Right lobe of liver (tissue), 6 donors: ENCODE measurements at regions not wholly inside any gene's neighbourhood (a gene's known extent, or its start where the extent isn't known, plus 50 kb on each side); places are given as distances from the start of the nearest gene placed in this dataset.

ENCODE experiments used
- ATAC-seq, 4 donors: fragments of 200-7000 bp; cut with Tn5 transposase; one replicate each; pipeline ENCODE4 v1.9.1; 2020; ENCODE audit warnings: mild to moderate bottlenecking in 4 of 4, moderate library complexity in 4 of 4
- DNase-seq, 3 donors: peaks; one replicate each; pipeline ENCODE4 v3.0.0-alpha.2; 2020
- H3K27ac ChIP-seq, 3 donors: fragments of 200-600 bp; one replicate each; pipeline ENCODE4 v1.8.0; 2022
- H3K27me3 ChIP-seq, 2 donors: fragments of 200-600 bp; one replicate each; pipeline ENCODE4 v1.8.0; 2022
- H3K36me3 ChIP-seq, 4 donors: fragments of 200-600 bp; sonication (generic) in 1 of 4; one replicate each; pipeline versions ENCODE4 v1.5.1 to v1.8.0; 2017 to 2022; ENCODE audit warnings: control low read depth in 1 of 4
- H3K4me1 ChIP-seq, 4 donors: fragments of 200-600 bp; sonication (generic) in 1 of 4; one replicate each; pipeline versions ENCODE4 v1.5.1 to v1.8.0; 2017 to 2022; ENCODE audit warnings: control low read depth in 1 of 4
- H3K4me3 ChIP-seq, 3 donors: fragments of 200-600 bp; one replicate each; pipeline ENCODE4 v1.8.0; 2022
- H3K9me3 ChIP-seq, 4 donors: fragments of 200-600 bp; sonication (generic) in 1 of 4; one replicate each; pipeline versions ENCODE4 v1.5.1 to v1.8.0; 2017 to 2022; ENCODE audit warnings: control low read depth in 1 of 4
- POLR2A ChIP-seq: fragments of 450-650 bp; IDR thresholded peaks from one replicate; pipeline ENCODE4 v1.6.1; 2017; ENCODE audit warnings: antibody characterized with exemption, mild to moderate bottlenecking
- WGBS: methylation state at CpG from one replicate; pipeline ENCODE4 v1.1.6; 2018; ENCODE audit warnings: low coverage, low lambda C conversion rate; ENCODE audit not compliant: insufficient coverage; ENCODE audit errors: missing lambda C conversion rate; 5-methylcytosine and 5-hydroxymethylcytosine counted together
- intact Hi-C, 2 donors: fragments of 100-400 bp; cut with DNase I; formaldehyde crosslinking; loops; one replicate each; pipeline versions ENCODE4 v1.11.2 to v1.14.1; 2022
- TF ChIP-seq, protein P1 (sequence below), 4 donors: fragments of 200-600 bp in 3 of 4; fragments of 450-650 bp in 1 of 4; IDR thresholded peaks; one replicate each; pipeline versions ENCODE4 v1.5.1 to v1.8.0; 2016 to 2022; ENCODE audit warnings: antibody characterized with exemption in 4 of 4, mild to moderate bottlenecking in 2 of 4
- donor health status: DM: no; HTN: yes; CAD: no.
- donor health status: DM: no; HTN: no; CAD: no.
- donor health status: DM: no; HTN: no; CAD: no.
- donor health status: DM: no; HTN: yes; CAD: no.
- donor health status: DM: no; HTN: yes; CAD: no.

DNA sequence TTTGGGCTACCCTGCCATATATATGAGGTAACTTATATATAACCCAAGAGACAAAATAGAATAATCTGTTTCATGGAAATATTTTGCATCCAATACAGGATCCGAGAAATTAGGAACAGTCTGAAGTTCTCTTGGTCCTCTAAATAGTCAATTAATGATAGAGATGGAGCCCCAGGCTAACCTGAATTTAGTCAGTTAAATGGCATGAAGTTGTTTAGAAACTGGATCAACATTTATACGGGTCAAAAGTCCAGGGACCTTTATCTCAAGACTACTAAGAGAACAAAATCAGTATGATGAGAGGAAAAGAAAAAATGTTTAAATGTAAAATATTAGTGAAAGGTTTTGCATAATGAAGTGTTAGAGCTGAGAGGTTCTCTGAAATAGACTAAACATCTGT, 303.3 kb upstream of the ACTBL2 start:
- no peaks in the 10 kb centered on the region for H3K9me3 ChIP-seq
- H3K4me3 ChIP-seq = no peak overlapping the region
- TF ChIP-seq, protein P1, sequence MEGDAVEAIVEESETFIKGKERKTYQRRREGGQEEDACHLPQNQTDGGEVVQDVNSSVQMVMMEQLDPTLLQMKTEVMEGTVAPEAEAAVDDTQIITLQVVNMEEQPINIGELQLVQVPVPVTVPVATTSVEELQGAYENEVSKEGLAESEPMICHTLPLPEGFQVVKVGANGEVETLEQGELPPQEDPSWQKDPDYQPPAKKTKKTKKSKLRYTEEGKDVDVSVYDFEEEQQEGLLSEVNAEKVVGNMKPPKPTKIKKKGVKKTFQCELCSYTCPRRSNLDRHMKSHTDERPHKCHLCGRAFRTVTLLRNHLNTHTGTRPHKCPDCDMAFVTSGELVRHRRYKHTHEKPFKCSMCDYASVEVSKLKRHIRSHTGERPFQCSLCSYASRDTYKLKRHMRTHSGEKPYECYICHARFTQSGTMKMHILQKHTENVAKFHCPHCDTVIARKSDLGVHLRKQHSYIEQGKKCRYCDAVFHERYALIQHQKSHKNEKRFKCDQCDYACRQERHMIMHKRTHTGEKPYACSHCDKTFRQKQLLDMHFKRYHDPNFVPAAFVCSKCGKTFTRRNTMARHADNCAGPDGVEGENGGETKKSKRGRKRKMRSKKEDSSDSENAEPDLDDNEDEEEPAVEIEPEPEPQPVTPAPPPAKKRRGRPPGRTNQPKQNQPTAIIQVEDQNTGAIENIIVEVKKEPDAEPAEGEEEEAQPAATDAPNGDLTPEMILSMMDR (IDR thresholded peaks at IDR 0.05) = no peak
- no peak for TF ChIP-seq POLR2A
- H3K4me1 ChIP-seq = no peaks in the 10 kb centered on the region
- no peak overlapping the region for H3K27ac ChIP-seq
- 60% methylated on average over 2 of the region's 2 CpGs for WGBS
- DNase-seq (no peak), ATAC-seq (no peak)
- no peaks in the 10 kb centered on the region for H3K27me3 ChIP-seq
- H3K36me3 ChIP-seq = no peaks in the 10 kb centered on the region
- intact Hi-C loops = loop anchor here in 1 of 2 donors (10.0 kb wide), 1 partner anchor 669 kb away; no protein-coding TSS in a partner anchor

- H3K4me1 ChIP-seq = no peaks in the 10 kb centered on the region
- no peak overlapping the region for H3K27ac ChIP-seq
- no peak for TF ChIP-seq POLR2A
- TF ChIP-seq, protein P1 (IDR thresholded peaks at IDR 0.05) = no peak
- intact Hi-C loops = loop anchor here in 1 of 2 donors (10.0 kb wide), 1 partner anchor 671 kb away; no protein-coding TSS in a partner anchor
- H3K36me3 ChIP-seq = no peaks in the 10 kb centered on the region
- H3K9me3 ChIP-seq = no peaks in the 10 kb centered on the region
- no peaks in the 10 kb centered on the region for H3K27me3 ChIP-seq
- WGBS = 65% methylated on average over 3 of the region's 3 CpGs
- ATAC-seq (no peak), DNase-seq (no peak)
- no peak overlapping the region for H3K4me3 ChIP-seq
Measured at GRCh38 chr5:57784121-57784520, 301.5 kb upstream of the ACTBL2 start.

DNA sequence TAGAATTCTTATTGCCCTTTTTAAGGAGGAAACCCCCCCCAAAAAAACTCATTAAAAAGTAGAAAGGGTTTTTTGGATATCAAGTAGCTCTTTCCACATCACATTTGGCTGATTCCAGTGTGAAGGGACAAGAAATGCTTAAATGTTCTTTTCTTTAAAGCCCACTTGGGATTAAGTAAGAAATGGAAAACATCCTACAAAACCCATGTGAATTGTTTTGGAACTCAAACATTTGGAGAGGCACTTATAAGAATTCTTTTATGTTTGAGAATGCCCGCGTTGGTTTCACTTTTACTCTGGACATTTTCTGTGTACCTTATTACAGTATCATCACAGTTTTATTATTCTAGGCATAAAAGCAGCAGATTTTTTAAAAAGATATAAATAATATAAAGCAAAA, 301.1 kb upstream of the ACTBL2 start:
- H3K27ac ChIP-seq = no peak overlapping the region
- ATAC-seq = no peak

GRCh38 chr5:57780961-57781325, 298.3 kb upstream of the ACTBL2 start:
- 93% methylated on average over 5 of the region's 5 CpGs for WGBS
- Histone ChIP-seq H3K4me3 (no peak overlapping the region), H3K27me3 (no peaks in the 10 kb centered on the region), H3K9me3 (no peaks in the 10 kb centered on the region), H3K36me3 (no peaks in the 10 kb centered on the region), H3K4me1 (peaks cover 0 to 18% (median 0%) of the 10 kb centered on the region in 4 donors), H3K27ac (no peak overlapping the region)
- intact Hi-C loops = loop anchor here in 1 of 2 donors (10.0 kb wide), 1 partner anchor 674 kb away; no protein-coding TSS in a partner anchor
- DNase-seq (no peak), ATAC-seq (no peak)
- TF ChIP-seq, protein P1 (IDR thresholded peaks at IDR 0.05) = no peak
- no peak for TF ChIP-seq POLR2A

More for the DNA sequence above, 301.1 kb upstream of the ACTBL2 start:
- 63% methylated on average over 2 of the region's 2 CpGs for WGBS
- TF ChIP-seq, protein P1 (IDR thresholded peaks at IDR 0.05) = no peak
- no peak for TF ChIP-seq POLR2A
- intact Hi-C loops = loop anchor here in 1 of 2 donors (10.0 kb wide), 1 partner anchor 671 kb away; no protein-coding TSS in a partner anchor
- Histone ChIP-seq H3K36me3 (no peaks in the 10 kb centered on the region), H3K9me3 (no peaks in the 10 kb centered on the region), H3K27me3 (no peaks in the 10 kb centered on the region), H3K4me3 (no peak overlapping the region), H3K4me1 (peaks cover 0 to 3% (median 0%) of the 10 kb centered on the region in 4 donors)
- DNase-seq = no peak
